ENCODE measurements at regions not wholly inside any gene's neighbourhood (a gene's known extent, or its start where the extent isn't known, plus 50 kb on each side); places are given as distances from the start of the nearest gene placed in this dataset.

DNA sequence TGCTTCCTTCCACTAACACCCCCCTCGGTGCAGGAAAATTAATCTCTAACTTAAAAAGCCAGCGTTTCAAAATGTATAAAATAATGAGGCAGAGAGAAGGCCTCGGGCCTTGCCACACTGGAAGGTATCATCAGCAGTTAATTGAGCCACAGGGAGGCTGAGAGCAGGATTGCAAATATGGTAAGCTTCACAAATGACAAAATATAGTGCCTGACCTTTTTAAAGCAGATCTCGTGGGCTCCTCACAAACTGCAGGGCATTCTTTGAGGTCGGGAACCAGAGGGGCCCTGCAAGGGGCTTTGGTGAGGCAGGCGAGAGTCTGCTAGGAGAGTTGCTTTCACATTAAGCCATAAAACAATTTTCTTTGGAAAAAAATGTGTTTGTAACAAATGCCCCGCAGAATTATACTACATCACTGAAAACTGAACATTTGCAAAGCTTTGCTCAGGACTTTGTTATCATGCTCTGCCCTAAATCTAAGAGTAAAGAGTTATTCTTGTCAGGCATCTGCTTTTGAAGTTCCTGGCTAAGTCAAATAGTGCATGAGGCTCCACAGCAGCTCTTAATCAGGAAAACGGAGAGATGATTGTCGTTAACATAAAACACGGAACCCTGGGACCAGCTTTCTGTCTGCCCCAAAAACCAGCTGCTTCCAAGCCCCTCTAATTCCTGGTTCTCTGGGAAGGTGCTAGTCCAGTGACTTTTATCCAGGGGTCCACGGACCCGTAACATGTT is 61.4 kb upstream of the SYT13 start:
- TF ChIP-seq ZNF70 (CRISPR knock-in tag; IDR thresholded peaks at IDR 0.05) = no peak
- no peak for TF ChIP-seq ISL1 (CRISPR knock-in tag; IDR thresholded peaks at IDR 0.05)
- TF ChIP-seq, protein P1, sequence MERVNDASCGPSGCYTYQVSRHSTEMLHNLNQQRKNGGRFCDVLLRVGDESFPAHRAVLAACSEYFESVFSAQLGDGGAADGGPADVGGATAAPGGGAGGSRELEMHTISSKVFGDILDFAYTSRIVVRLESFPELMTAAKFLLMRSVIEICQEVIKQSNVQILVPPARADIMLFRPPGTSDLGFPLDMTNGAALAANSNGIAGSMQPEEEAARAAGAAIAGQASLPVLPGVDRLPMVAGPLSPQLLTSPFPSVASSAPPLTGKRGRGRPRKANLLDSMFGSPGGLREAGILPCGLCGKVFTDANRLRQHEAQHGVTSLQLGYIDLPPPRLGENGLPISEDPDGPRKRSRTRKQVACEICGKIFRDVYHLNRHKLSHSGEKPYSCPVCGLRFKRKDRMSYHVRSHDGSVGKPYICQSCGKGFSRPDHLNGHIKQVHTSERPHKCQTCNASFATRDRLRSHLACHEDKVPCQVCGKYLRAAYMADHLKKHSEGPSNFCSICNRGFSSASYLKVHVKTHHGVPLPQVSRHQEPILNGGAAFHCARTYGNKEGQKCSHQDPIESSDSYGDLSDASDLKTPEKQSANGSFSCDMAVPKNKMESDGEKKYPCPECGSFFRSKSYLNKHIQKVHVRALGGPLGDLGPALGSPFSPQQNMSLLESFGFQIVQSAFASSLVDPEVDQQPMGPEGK (CRISPR knock-in tag; IDR thresholded peaks at IDR 0.05; ENCODE audit: borderline replicate concordance) = no peak
- no peak for TF ChIP-seq ARNTL (CRISPR knock-in tag; IDR thresholded peaks at IDR 0.05; ENCODE audit: borderline replicate concordance, low read depth)
- TF ChIP-seq, protein P2, sequence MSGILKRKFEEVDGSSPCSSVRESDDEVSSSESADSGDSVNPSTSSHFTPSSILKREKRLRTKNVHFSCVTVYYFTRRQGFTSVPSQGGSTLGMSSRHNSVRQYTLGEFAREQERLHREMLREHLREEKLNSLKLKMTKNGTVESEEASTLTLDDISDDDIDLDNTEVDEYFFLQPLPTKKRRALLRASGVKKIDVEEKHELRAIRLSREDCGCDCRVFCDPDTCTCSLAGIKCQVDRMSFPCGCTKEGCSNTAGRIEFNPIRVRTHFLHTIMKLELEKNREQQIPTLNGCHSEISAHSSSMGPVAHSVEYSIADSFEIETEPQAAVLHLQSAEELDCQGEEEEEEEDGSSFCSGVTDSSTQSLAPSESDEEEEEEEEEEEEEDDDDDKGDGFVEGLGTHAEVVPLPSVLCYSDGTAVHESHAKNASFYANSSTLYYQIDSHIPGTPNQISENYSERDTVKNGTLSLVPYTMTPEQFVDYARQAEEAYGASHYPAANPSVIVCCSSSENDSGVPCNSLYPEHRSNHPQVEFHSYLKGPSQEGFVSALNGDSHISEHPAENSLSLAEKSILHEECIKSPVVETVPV (CRISPR knock-in tag; IDR thresholded peaks at IDR 0.05) = no peak
- no peak for TF ChIP-seq ZNF565 (CRISPR knock-in tag; conservative IDR thresholded peaks at IDR 0.05; ENCODE audit: low read depth)
- TF ChIP-seq ESRRG (CRISPR knock-in tag; IDR thresholded peaks at IDR 0.05) = no peak
- no peak for TF ChIP-seq ZFP30 (CRISPR knock-in tag; IDR thresholded peaks at IDR 0.05)
- no peak for TF ChIP-seq GLIS3 (CRISPR knock-in tag; IDR thresholded peaks at IDR 0.05)
- TF ChIP-seq RARB (CRISPR knock-in tag; IDR thresholded peaks at IDR 0.05) = no peak
- TF ChIP-seq PPARA (CRISPR knock-in tag; IDR thresholded peaks at IDR 0.05; ENCODE audit: borderline replicate concordance) = no peak
- no peak for TF ChIP-seq ZC3H10 (CRISPR knock-in tag; IDR thresholded peaks at IDR 0.05)
